HepG2 (cell line): ENCODE measurements at regions not wholly inside any gene's neighbourhood (a gene's known extent, or its start where the extent isn't known, plus 50 kb on each side); places are given as distances from the start of the nearest gene placed in this dataset.

Experiments
- ATAC-seq: fragments of 200-7000 bp; cut with Tn5 transposase; 3 replicates; pipeline ENCODE4 v1.9.1; 2020; ENCODE audit warnings: mild to moderate bottlenecking, moderate library complexity
- BruUV-seq: library from RNA; stranded (reverse); fragments of 400-500 nt; replicated peaks from 2 replicates; lab custom pipeline; 2021; lab: Mats Ljungman, UMichigan
- CTCF ChIA-PET: fragments of 300-600 bp; formaldehyde crosslinking; extraction: SDS; loops from one replicate; lab custom pipeline; 2021; ENCODE audit warnings: low total read pairs, inconsistent platforms, low intra/inter-chr PET ratio; lab: Yijun Ruan, JAX
- POLR2A ChIA-PET: fragments of 350-600 bp; sonication (Branson Sonifier 250); formaldehyde crosslinking; loops from one replicate; lab custom pipeline; 2020; ENCODE audit warnings: antibody characterized with exemption, inconsistent platforms; lab: Yijun Ruan, JAX
- DNase-seq: peaks from one replicate; pipeline ENCODE4 v3.0.0-alpha.2; 2015; ENCODE audit warnings: low spot score
- FAIRE-seq: peaks from 3 replicates; lab custom pipeline; 2011; peaks lifted over from hg19 to GRCh38; lab: Jason Lieb, UNC
- H2AFZ ChIP-seq: one replicate; pipeline ENCODE4 v1.6.1; 2011; ENCODE audit warnings: low read length, inconsistent platforms
- H3K27ac ChIP-seq: fragments of 300-600 bp; 3 replicates; pipeline ENCODE4 v1.8.0; 2011; ENCODE audit warnings: mixed run types, mild to moderate bottlenecking, mixed read lengths, low read length, inconsistent platforms; ENCODE audit not compliant: insufficient read depth; ENCODE audit errors: extremely low read length
- H3K27me3 ChIP-seq, 2 experiments: fragments of 200-600 bp in 1 of 2; 2 replicates in 1 of 2; 3 replicates in 1 of 2; pipeline versions ENCODE4 v1.6.0 to v1.8.0; 2011; ENCODE audit warnings: low read length in 2 of 2, mild to moderate bottlenecking in 2 of 2, moderate library complexity in 2 of 2, inconsistent platforms in 1 of 2; ENCODE audit not compliant: insufficient read depth in 2 of 2, control insufficient read depth in 1 of 2
- H3K36me3 ChIP-seq, 2 experiments: fragments of 200-600 bp in 1 of 2; replicated peaks in 1 of 2; 2 replicates in 1 of 2; 3 replicates in 1 of 2; pipeline versions ENCODE4 v1.5.1 to v1.8.0; 2011; ENCODE audit warnings: low read length in 2 of 2, inconsistent platforms in 1 of 2; ENCODE audit not compliant: insufficient read depth in 2 of 2, control insufficient read depth in 1 of 2
- H3K4me1 ChIP-seq: 2 replicates; pipeline ENCODE4 v1.5.1; 2012; ENCODE audit warnings: low read length, inconsistent platforms; ENCODE audit not compliant: insufficient read depth
- H3K4me2 ChIP-seq: 2 replicates; pipeline ENCODE4 v1.6.0; 2011; ENCODE audit warnings: low read depth, low read length, inconsistent platforms
- H3K4me3 ChIP-seq, 3 experiments: fragments of 200-600 bp in 1 of 3; sonication (generic), shearing (Covaris generic) in 1 of 3; replicated peaks in 1 of 3; 2 replicates each; pipeline ENCODE4 v1.5.1; 2011 to 2016; ENCODE audit warnings: low read length in 3 of 3, inconsistent platforms in 2 of 3, low read depth in 2 of 3, mild to moderate bottlenecking in 2 of 3, control low read depth in 1 of 3, mixed read lengths in 1 of 3; ENCODE audit not compliant: insufficient read depth in 1 of 3
- H3K79me2 ChIP-seq: one replicate; pipeline ENCODE4 v1.6.1; 2011; ENCODE audit warnings: low read length, inconsistent platforms; ENCODE audit not compliant: insufficient read depth
- H3K9ac ChIP-seq: 2 replicates; pipeline ENCODE4 v1.6.0; 2011; ENCODE audit warnings: mild to moderate bottlenecking, low read depth, low read length, inconsistent platforms; ENCODE audit not compliant: insufficient read depth
- H3K9me3 ChIP-seq: 2 replicates; pipeline ENCODE4 v1.5.1; 2012; ENCODE audit warnings: mild to moderate bottlenecking, low read length
- H4K20me1 ChIP-seq: 2 replicates; pipeline ENCODE4 v1.6.0; 2011; ENCODE audit warnings: inconsistent platforms, mild to moderate bottlenecking, low read length, moderate library complexity; ENCODE audit not compliant: insufficient read depth
- BRD4 ChIP-seq: sonication (generic); formaldehyde crosslinking; IDR thresholded peaks from 2 replicates; pipeline ENCODE4 v1.4.0; 2020; ENCODE audit warnings: missing genetic modification reagents
- HNRNPL ChIP-seq: fragments of 200-400 bp; formaldehyde crosslinking; IDR thresholded peaks from 2 replicates; pipeline ENCODE4 v1.6.1; 2017; ENCODE audit warnings: mild to moderate bottlenecking, low read depth, low read length
- HNRNPUL1 ChIP-seq: fragments of 200-400 bp; formaldehyde crosslinking; IDR thresholded peaks from 2 replicates; pipeline ENCODE4 v1.6.1; 2017; ENCODE audit warnings: low read depth, mild to moderate bottlenecking, low read length, moderate library complexity
- KMT2A ChIP-seq: sonication (generic); formaldehyde crosslinking; IDR thresholded peaks from 2 replicates; pipeline ENCODE4 v1.4.0; 2020; ENCODE audit warnings: missing genetic modification reagents
- MAX ChIP-seq: IDR thresholded peaks from 2 replicates; pipeline ENCODE4 v1.6.1; 2012; ENCODE audit warnings: inconsistent platforms
- MYNN ChIP-seq: sonication (generic); formaldehyde crosslinking; IDR thresholded peaks from 2 replicates; pipeline ENCODE4 v1.4.0; 2020; ENCODE audit warnings: mild to moderate bottlenecking, low read depth, missing genetic modification reagents
- NKX3-1 ChIP-seq: sonication (generic); formaldehyde crosslinking; IDR thresholded peaks from 2 replicates; pipeline ENCODE4 v1.5.0; 2020; ENCODE audit warnings: missing genetic modification reagents
- PRPF4 ChIP-seq: fragments of 200-400 bp; formaldehyde crosslinking; IDR thresholded peaks from 2 replicates; pipeline ENCODE4 v1.6.1; 2016; ENCODE audit warnings: low read length, low read depth; ENCODE audit not compliant: poor library complexity, severe bottlenecking
- RNF2 ChIP-seq: fragments of 450-650 bp; conservative IDR thresholded peaks from 2 replicates; pipeline ENCODE4 v1.6.1; 2016; ENCODE audit warnings: low read depth
- SNAI1 ChIP-seq: sonication (generic); formaldehyde crosslinking; IDR thresholded peaks from 2 replicates; pipeline ENCODE4 v1.5.0; 2020; ENCODE audit warnings: mild to moderate bottlenecking, missing genetic modification reagents, borderline replicate concordance
- SOX13 ChIP-seq, 3 experiments: fragments of 450-650 bp in 1 of 3; sonication (generic) in 1 of 3; formaldehyde crosslinking in 1 of 3; IDR thresholded peaks in 2 of 3; conservative IDR thresholded peaks in 1 of 3; 2 replicates each; pipeline versions ENCODE4 v1.5.0 to v1.6.1; 2016 to 2020; ENCODE audit warnings: antibody characterized with exemption in 1 of 3, mild to moderate bottlenecking in 1 of 3, missing compliant biosample characterization in 1 of 3, missing genetic modification reagents in 1 of 3, moderate library complexity in 1 of 3
- ZBED4 ChIP-seq: sonication (generic); formaldehyde crosslinking; IDR thresholded peaks from 2 replicates; pipeline ENCODE4 v1.4.0; 2020; ENCODE audit warnings: missing genetic modification reagents, borderline replicate concordance
- ZBTB2 ChIP-seq: sonication (generic); formaldehyde crosslinking; IDR thresholded peaks from 2 replicates; pipeline ENCODE4 v1.8.0; 2022; ENCODE audit warnings: low read depth, missing genetic modification reagents
- ZC3H13 ChIP-seq: sonication (generic); formaldehyde crosslinking; IDR thresholded peaks from 2 replicates; pipeline ENCODE4 v1.8.1; 2023; ENCODE audit warnings: mild to moderate bottlenecking, missing genetic modification reagents, moderate library complexity
- ZC3H4 ChIP-seq: sonication (generic); formaldehyde crosslinking; IDR thresholded peaks from 2 replicates; pipeline ENCODE4 v1.4.0; 2020; ENCODE audit warnings: missing genetic modification reagents, borderline replicate concordance
- ZNF256 ChIP-seq: sonication (generic); formaldehyde crosslinking; conservative IDR thresholded peaks from 2 replicates; pipeline ENCODE4 v1.4.0; 2020; ENCODE audit warnings: missing genetic modification reagents
- ZNF275 ChIP-seq: sonication (generic); formaldehyde crosslinking; IDR thresholded peaks from 2 replicates; pipeline ENCODE4 v1.8.0; 2022; ENCODE audit warnings: missing genetic modification reagents, mild to moderate bottlenecking, inconsistent platforms, borderline replicate concordance
- ZNF446 ChIP-seq: sonication (generic); formaldehyde crosslinking; IDR thresholded peaks from 2 replicates; pipeline ENCODE4 v1.5.0; 2020; ENCODE audit warnings: mild to moderate bottlenecking, missing genetic modification reagents
- ZNF552 ChIP-seq: sonication (generic); formaldehyde crosslinking; IDR thresholded peaks from 2 replicates; pipeline ENCODE4 v1.9.0; 2022; ENCODE audit warnings: missing genetic modification reagents, mild to moderate bottlenecking, borderline replicate concordance
- WGBS: methylation state at CpG from one replicate; pipeline ENCODE4 v1.1.6; 2017; ENCODE audit warnings: low lambda C conversion rate; 5-methylcytosine and 5-hydroxymethylcytosine counted together
- in situ Hi-C: cut with HindIII; loops from 2 replicates; pipeline ENCODE4 v1.10.0; 2017; ENCODE audit warnings: low pct_unique_long_range_greater_than_20kb; ENCODE audit not compliant: extremely low pct_ligation_motif_present
- intact Hi-C: fragments of 100-400 bp; cut with micrococcal nuclease; formaldehyde crosslinking; loops from one replicate; pipeline ENCODE4 v1.10.0; 2022; ENCODE audit not compliant: unreplicated experiment

GRCh38 chr4:52248820-52249219 is 197.7 kb downstream of the SPATA18 start (continued):
- TF ChIP-seq ZBED4 (CRISPR knock-in tag) (no peak), ZNF552 (no peak), SNAI1 (CRISPR knock-in tag) (no peak), HNRNPL (no peak), RNF2 (no peak), MAX (no peak), ZNF446 (no peak)

- ATAC-seq (no peak), DNase-seq (no peak), FAIRE-seq (no peak)
- Histone ChIP-seq H4K20me1 (no peaks in the 10 kb centered on the region), H3K27me3 (no peaks in the 10 kb centered on the region; a peak in 1 of 5 replicates), H3K4me3 (no peak overlapping the region), H3K27ac (no peak overlapping the region), H3K9me3 (no peaks in the 10 kb centered on the region), H3K79me2 (no peaks in the 10 kb centered on the region), H2AFZ (no peak overlapping the region), H3K36me3 (no peaks in the 10 kb centered on the region), H3K4me2 (no peak overlapping the region), H3K4me1 (no peaks in the 10 kb centered on the region), H3K9ac (no peak overlapping the region)
- 0% methylated on average over 2 of the region's 2 CpGs for WGBS
- POLR2A ChIA-PET, result no interaction called here
- in situ Hi-C loops, result no loop called here
- intact Hi-C loops, result no loop called here
- CTCF ChIA-PET, result no interaction called here
- BruUV-seq, result no TSS peak
- TF ChIP-seq ZNF275 (CRISPR knock-in tag), result no peak
- TF ChIP-seq KMT2A (CRISPR knock-in tag), result no peak
- TF ChIP-seq PRPF4, result no peak
- TF ChIP-seq NKX3-1, result no peak
- TF ChIP-seq HNRNPUL1, result no peak
- TF ChIP-seq ZC3H4 (CRISPR knock-in tag), result no peak
- TF ChIP-seq ZBTB2 (CRISPR knock-in tag), result no peak
- TF ChIP-seq BRD4 (CRISPR knock-in tag), result no peak
- no peak for TF ChIP-seq ZC3H13 (CRISPR knock-in tag)
- TF ChIP-seq MYNN (CRISPR knock-in tag), result no peak
- no peak for TF ChIP-seq ZNF256
- no peak for TF ChIP-seq SOX13 (IDR thresholded peaks at IDR 0.05)
- no peak for TF ChIP-seq SOX13 (CRISPR knock-in tag; conservative IDR thresholded peaks at IDR 0.05 in 1 of 2, IDR thresholded peaks at IDR 0.05 in 1 of 2)
Measured at GRCh38 chr4:52249581-52249980, 198.5 kb downstream of the SPATA18 start.
